ENCODE measurements at regions not wholly inside any gene's neighbourhood (a gene's known extent, or its start where the extent isn't known, plus 50 kb on each side); places are given as distances from the start of the nearest gene placed in this dataset.

DNA sequence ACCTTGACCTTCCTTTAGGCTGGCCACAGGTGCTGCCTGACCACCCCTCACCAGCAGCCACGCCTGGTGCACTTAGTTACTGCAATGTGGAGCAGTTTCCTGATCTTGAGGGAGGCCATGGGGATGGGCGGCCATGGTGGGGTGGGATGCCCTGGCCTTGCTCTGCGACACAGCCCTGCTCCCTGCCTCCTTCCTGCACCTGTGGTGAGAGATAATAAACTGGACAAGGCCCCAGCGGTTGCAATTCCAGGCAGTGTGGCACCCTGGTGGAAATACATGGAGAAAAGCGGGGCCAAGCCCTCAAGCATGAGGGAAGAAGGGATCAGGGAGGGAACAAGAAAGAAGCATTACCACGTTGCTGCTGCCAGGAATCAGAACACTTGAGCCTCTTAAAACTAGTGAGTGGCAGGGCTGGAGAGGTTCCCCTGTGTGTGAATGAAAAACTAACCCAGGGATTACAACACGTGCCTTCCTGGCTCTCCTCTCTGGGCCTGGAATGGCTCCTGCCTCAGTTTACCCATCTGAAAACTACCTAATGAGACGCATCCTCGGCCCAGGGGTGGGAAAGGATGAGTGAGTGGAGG is 213.2 kb downstream of the LY86 start:
- Histone ChIP-seq H3K27me3 (ENCODE audit: control insufficient read depth in 3 of 3, insufficient read depth in 3 of 3, low read length in 3 of 3) (no peaks in the 10 kb centered on the region), H3K27ac (ENCODE audit: low read depth in 1 of 3, low read length in 2 of 3) (no peak overlapping the region), H3K9me3 (ENCODE audit: control insufficient read depth in 2 of 2, insufficient read depth in 1 of 2, low read depth in 1 of 2, low read length in 1 of 2) (peaks cover 0 to 6% of the 10 kb centered on the region in 2 donors), H3K4me1 (ENCODE audit: control insufficient read depth in 3 of 3, insufficient read depth in 2 of 3, low read depth in 1 of 3, low read length in 2 of 3) (no peaks in the 10 kb centered on the region), H3K4me3 (ENCODE audit: low read depth in 1 of 3, low read length in 3 of 3) (no peak overlapping the region), H3K36me3 (ENCODE audit: control insufficient read depth in 3 of 3, insufficient read depth in 2 of 3, low read depth in 1 of 3, low read length in 3 of 3) (no peaks in the 10 kb centered on the region)
- 88 to 94% (median 93%) methylated on average over 9 of the region's 9 CpGs for WGBS, 3 donors
- FAIRE-seq (no peak), DNase-seq (no peak)

DNA sequence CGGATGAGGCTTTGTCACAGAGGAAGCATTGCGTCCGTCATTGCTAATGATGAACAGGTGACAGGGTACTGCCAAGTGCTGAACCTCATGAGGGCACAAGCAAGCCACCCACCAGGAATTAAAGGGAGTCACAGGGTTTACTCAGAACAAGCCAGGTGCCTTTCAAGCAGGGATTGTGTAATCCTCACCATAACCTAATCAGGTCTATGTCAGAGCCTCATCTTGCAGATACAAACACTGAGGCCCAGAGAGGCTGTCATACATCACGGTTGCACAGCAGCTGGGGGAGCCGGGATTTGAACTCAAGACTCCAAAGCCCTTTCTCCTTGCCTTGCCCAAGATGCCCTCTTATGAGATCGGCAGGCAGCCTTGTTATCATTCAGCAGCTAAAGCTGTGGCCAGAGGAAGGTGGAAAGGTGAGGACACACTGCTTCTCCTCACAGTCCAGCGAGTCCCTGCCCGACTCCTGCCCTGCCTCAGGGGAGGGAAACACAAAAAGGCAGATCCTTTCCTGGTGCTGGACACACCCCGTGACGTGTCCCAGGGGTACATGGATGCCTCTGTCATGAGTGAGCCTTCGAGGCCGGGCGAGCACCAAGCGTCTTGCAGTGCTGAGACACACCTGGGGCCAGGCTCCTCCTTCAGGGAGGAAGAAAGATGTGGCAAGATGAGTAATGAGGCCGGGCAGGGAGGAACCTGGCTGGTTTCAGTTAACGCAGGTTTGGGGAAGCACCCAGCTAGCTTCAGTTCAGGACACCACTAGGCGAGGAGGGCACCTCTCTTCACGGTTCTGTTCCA is 214.9 kb downstream of the LY86 start:
- no peaks in the 10 kb centered on the region for H3K4me1 ChIP-seq (ENCODE audit: control insufficient read depth in 3 of 3, insufficient read depth in 2 of 3, low read depth in 1 of 3, low read length in 2 of 3)
- no peak overlapping the region for H3K4me3 ChIP-seq (ENCODE audit: low read depth in 1 of 3, low read length in 3 of 3)
- H3K9me3 ChIP-seq (ENCODE audit: control insufficient read depth in 2 of 2, insufficient read depth in 1 of 2, low read depth in 1 of 2, low read length in 1 of 2): peaks cover 0 to 6% of the 10 kb centered on the region in 2 donors
- FAIRE-seq (no peak), DNase-seq (peak in 1 of 2 donors; percentile 67)
- no peaks in the 10 kb centered on the region for H3K27me3 ChIP-seq (ENCODE audit: control insufficient read depth in 3 of 3, insufficient read depth in 3 of 3, low read length in 3 of 3)
- WGBS, 3 donors: 43 to 67% (median 52%) methylated on average over 18 of the region's 18 CpGs
- no peaks in the 10 kb centered on the region for H3K36me3 ChIP-seq (ENCODE audit: control insufficient read depth in 3 of 3, insufficient read depth in 2 of 3, low read depth in 1 of 3, low read length in 3 of 3)
- H3K27ac ChIP-seq (ENCODE audit: low read depth in 1 of 3, low read length in 2 of 3): no peak overlapping the region

DNA sequence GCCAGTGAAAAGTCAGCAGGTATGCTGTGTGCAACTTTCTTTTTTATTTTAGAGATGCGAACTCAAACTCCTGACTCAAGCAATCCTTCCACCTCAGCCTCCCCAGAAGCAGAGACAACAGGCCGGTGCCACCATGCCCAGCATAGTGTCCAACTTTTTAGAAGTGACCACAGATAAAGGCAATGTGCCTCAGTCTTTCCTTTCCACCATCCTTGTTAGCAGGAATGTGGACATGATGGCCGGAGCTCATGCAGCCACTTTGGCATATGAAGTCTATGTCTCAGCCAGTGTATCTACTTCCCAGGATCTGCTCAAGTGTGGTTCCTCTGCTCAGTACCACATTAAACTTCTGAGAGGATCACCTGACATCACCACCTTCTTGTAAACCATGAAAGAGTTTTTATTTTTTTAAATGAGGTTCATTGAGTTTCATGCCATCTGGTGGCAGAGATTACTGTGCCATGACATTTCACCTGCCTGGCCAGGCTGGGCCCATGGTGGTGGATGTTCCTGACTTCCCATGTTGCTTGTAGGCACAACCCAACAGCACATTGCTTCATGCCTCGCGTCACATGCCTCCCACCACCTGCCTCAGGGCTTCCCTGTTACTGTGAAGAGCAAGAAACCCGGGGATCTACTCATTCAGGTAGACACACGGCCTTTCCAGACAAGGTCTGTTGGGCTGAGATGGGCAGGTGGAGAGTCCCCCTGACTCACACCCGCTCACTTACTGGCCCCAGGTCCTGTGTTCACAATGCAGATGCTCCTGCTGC is 216.5 kb downstream of the LY86 start:
- no peak overlapping the region for H3K4me3 ChIP-seq (ENCODE audit: low read depth in 1 of 3, low read length in 3 of 3)
- H3K9me3 ChIP-seq (ENCODE audit: control insufficient read depth in 2 of 2, insufficient read depth in 1 of 2, low read depth in 1 of 2, low read length in 1 of 2): peaks cover 0 to 6% of the 10 kb centered on the region in 2 donors
- FAIRE-seq (no peak), DNase-seq (no peak)
- H3K27ac ChIP-seq (ENCODE audit: low read depth in 1 of 3, low read length in 2 of 3): no peak overlapping the region
- H3K4me1 ChIP-seq (ENCODE audit: control insufficient read depth in 3 of 3, insufficient read depth in 2 of 3, low read depth in 1 of 3, low read length in 2 of 3): no peaks in the 10 kb centered on the region
- no peaks in the 10 kb centered on the region for H3K36me3 ChIP-seq (ENCODE audit: control insufficient read depth in 3 of 3, insufficient read depth in 2 of 3, low read depth in 1 of 3, low read length in 3 of 3)
- H3K27me3 ChIP-seq (ENCODE audit: control insufficient read depth in 3 of 3, insufficient read depth in 3 of 3, low read length in 3 of 3): no peaks in the 10 kb centered on the region
- WGBS, 3 donors: 91 to 98% (median 95%) methylated on average over 8 of the region's 8 CpGs

DNA sequence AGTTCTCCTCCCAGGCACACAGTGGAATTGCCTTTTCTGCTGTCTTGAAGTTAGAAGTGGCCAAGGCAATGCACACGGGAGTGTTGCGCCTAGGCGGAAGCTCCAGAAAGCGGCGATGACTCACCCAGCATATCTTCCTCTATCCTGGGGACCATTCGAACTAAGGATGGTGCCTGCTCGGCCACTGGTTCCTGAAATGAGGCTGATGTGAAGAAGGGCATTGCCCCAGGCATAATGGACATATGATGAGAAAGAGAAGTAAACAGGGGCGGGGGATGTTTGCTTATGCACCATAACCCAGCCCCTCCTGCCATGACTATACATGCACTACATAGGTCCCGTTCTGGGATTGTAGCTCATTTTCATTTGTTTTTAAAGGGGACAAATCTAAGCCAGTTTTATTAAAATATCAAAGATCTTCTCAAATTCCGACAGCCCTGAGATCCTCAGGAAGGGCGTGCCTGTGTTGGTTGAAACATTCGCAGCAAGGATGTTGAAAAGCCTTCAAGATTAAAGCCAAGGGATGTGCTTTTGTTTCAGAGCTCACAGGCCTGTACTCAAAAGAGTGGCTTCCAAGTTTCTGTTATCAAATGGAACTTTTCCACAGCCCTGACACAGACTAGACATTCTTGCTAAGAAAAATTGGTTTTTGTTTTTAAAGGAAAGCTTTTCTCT is 218.5 kb downstream of the LY86 start:
- no peak overlapping the region for H3K4me3 ChIP-seq (ENCODE audit: low read depth in 1 of 3, low read length in 3 of 3)
- peaks cover 0 to 12% (median 0%) of the 10 kb centered on the region in 3 donors for H3K4me1 ChIP-seq (ENCODE audit: control insufficient read depth in 3 of 3, insufficient read depth in 2 of 3, low read depth in 1 of 3, low read length in 2 of 3)
- peaks cover 0 to 6% of the 10 kb centered on the region in 2 donors for H3K9me3 ChIP-seq (ENCODE audit: control insufficient read depth in 2 of 2, insufficient read depth in 1 of 2, low read depth in 1 of 2, low read length in 1 of 2)

GRCh38 chr6:6808343-6808742 is 219.8 kb downstream of the LY86 start:
- FAIRE-seq (no peak), DNase-seq (peak in 1 of 2 donors; percentile 39)
- Histone ChIP-seq H3K36me3 (ENCODE audit: control insufficient read depth in 3 of 3, insufficient read depth in 2 of 3, low read depth in 1 of 3, low read length in 3 of 3) (no peaks in the 10 kb centered on the region), H3K27ac (ENCODE audit: low read depth in 1 of 3, low read length in 2 of 3) (peak overlapping the region in 1 of 3 donors; percentile 1), H3K4me1 (ENCODE audit: control insufficient read depth in 3 of 3, insufficient read depth in 2 of 3, low read depth in 1 of 3, low read length in 2 of 3) (peaks cover 0 to 17% (median 0%) of the 10 kb centered on the region in 3 donors), H3K4me3 (ENCODE audit: low read depth in 1 of 3, low read length in 3 of 3) (no peak overlapping the region), H3K27me3 (ENCODE audit: control insufficient read depth in 3 of 3, insufficient read depth in 3 of 3, low read length in 3 of 3) (no peaks in the 10 kb centered on the region), H3K9me3 (ENCODE audit: control insufficient read depth in 2 of 2, insufficient read depth in 1 of 2, low read depth in 1 of 2, low read length in 1 of 2) (peaks cover 0 to 6% of the 10 kb centered on the region in 2 donors)
- WGBS, 3 donors: 81 to 82% (median 82%) methylated on average over 5 of the region's 5 CpGs

More for the DNA sequence above, 218.5 kb downstream of the LY86 start:
- WGBS, 3 donors: 77 to 87% (median 81%) methylated on average over 12 of the region's 12 CpGs
- DNase-seq (no peak), FAIRE-seq (no peak)
- Histone ChIP-seq H3K27ac (ENCODE audit: low read depth in 1 of 3, low read length in 2 of 3) (no peak overlapping the region), H3K36me3 (ENCODE audit: control insufficient read depth in 3 of 3, insufficient read depth in 2 of 3, low read depth in 1 of 3, low read length in 3 of 3) (no peaks in the 10 kb centered on the region), H3K27me3 (ENCODE audit: control insufficient read depth in 3 of 3, insufficient read depth in 3 of 3, low read length in 3 of 3) (no peaks in the 10 kb centered on the region)

- peak overlapping the region in 1 of 3 donors; percentile 1 for H3K27ac ChIP-seq (ENCODE audit: low read depth in 1 of 3, low read length in 2 of 3)
- H3K4me3 ChIP-seq (ENCODE audit: low read depth in 1 of 3, low read length in 3 of 3): no peak overlapping the region
- no peaks in the 10 kb centered on the region for H3K36me3 ChIP-seq (ENCODE audit: control insufficient read depth in 3 of 3, insufficient read depth in 2 of 3, low read depth in 1 of 3, low read length in 3 of 3)
- no peaks in the 10 kb centered on the region for H3K27me3 ChIP-seq (ENCODE audit: control insufficient read depth in 3 of 3, insufficient read depth in 3 of 3, low read length in 3 of 3)
- 73% methylated on average over 4 of the region's 4 CpGs for WGBS, 3 donors
- FAIRE-seq (no peak), DNase-seq (peak in 1 of 2 donors; percentile 22)
- peaks cover 0 to 6% of the 10 kb centered on the region in 2 donors for H3K9me3 ChIP-seq (ENCODE audit: control insufficient read depth in 2 of 2, insufficient read depth in 1 of 2, low read depth in 1 of 2, low read length in 1 of 2)
- peaks cover 0 to 17% (median 0%) of the 10 kb centered on the region in 3 donors for H3K4me1 ChIP-seq (ENCODE audit: control insufficient read depth in 3 of 3, insufficient read depth in 2 of 3, low read depth in 1 of 3, low read length in 2 of 3)
Measured at GRCh38 chr6:6808915-6809314, 220.4 kb downstream of the LY86 start.

- 26 to 53% (median 38%) methylated on average over 6 of the region's 6 CpGs for WGBS, 3 donors
- no peak for DNase-seq
- H3K9me3 ChIP-seq (ENCODE audit: control insufficient read depth in 2 of 2, insufficient read depth in 1 of 2, low read depth in 1 of 2, low read length in 1 of 2): no peaks in the 10 kb centered on the region
- no peak for FAIRE-seq
- peaks cover 0 to 20% (median 0%) of the 10 kb centered on the region in 3 donors for H3K4me1 ChIP-seq (ENCODE audit: control insufficient read depth in 3 of 3, insufficient read depth in 2 of 3, low read depth in 1 of 3, low read length in 2 of 3)
- no peaks in the 10 kb centered on the region for H3K27me3 ChIP-seq (ENCODE audit: control insufficient read depth in 3 of 3, insufficient read depth in 3 of 3, low read length in 3 of 3)
- H3K4me3 ChIP-seq (ENCODE audit: low read depth in 1 of 3, low read length in 3 of 3): peak overlapping the region in 1 of 3 donors; percentile 38
- H3K36me3 ChIP-seq (ENCODE audit: control insufficient read depth in 3 of 3, insufficient read depth in 2 of 3, low read depth in 1 of 3, low read length in 3 of 3): no peaks in the 10 kb centered on the region
- peak overlapping the region; percentile 56 to 92 (median 85) for H3K27ac ChIP-seq (ENCODE audit: low read depth in 1 of 3, low read length in 2 of 3)
Measured at GRCh38 chr6:6810727-6811126, 222.2 kb downstream of the LY86 start.

All from small intestine (tissue), 7 donors.